Panc1 (cell line): ENCODE measurements at regions not wholly inside any gene's neighbourhood (a gene's known extent, or its start where the extent isn't known, plus 50 kb on each side); places are given as distances from the start of the nearest gene placed in this dataset.
"Not testable (repeated sequence)": the region's sequence is repeated elsewhere in the genome, so short reads cannot be mapped to it uniquely, and the experiment has no call there.

Experiments used
- POLR2AphosphoS5 ChIP-seq: IDR thresholded peaks from 2 replicates; pipeline ENCODE4 v1.6.1; 2012; ENCODE audit warnings: mild to moderate bottlenecking, low read depth, low read length, moderate library complexity
- TF ChIP-seq, protein P1 (sequence below): fragments of 450-650 bp; IDR thresholded peaks from 2 replicates; pipeline ENCODE4 v1.5.1; 2017; ENCODE audit warnings: mild to moderate bottlenecking

DNA sequence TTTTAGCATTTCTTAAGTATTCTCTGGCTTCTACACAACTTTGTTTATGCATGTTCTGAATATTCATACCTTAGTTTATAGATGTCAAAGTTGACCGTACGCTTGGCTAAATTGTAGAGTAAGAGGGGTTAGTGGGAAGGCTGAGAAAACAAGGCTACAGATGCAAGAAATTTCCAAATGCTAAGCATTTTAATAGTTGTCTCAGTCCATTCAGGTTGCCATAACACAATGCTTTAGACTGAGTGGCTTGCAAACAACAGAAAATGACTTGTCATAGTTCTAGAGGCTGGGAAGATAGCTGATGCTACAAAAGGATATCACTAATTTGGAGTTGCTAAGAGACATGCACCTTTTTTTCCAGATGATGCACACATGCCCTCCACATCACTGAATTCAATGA lies 53.0 kb upstream of the C1QTNF3 start:
- TF ChIP-seq, protein P1, sequence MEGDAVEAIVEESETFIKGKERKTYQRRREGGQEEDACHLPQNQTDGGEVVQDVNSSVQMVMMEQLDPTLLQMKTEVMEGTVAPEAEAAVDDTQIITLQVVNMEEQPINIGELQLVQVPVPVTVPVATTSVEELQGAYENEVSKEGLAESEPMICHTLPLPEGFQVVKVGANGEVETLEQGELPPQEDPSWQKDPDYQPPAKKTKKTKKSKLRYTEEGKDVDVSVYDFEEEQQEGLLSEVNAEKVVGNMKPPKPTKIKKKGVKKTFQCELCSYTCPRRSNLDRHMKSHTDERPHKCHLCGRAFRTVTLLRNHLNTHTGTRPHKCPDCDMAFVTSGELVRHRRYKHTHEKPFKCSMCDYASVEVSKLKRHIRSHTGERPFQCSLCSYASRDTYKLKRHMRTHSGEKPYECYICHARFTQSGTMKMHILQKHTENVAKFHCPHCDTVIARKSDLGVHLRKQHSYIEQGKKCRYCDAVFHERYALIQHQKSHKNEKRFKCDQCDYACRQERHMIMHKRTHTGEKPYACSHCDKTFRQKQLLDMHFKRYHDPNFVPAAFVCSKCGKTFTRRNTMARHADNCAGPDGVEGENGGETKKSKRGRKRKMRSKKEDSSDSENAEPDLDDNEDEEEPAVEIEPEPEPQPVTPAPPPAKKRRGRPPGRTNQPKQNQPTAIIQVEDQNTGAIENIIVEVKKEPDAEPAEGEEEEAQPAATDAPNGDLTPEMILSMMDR = not testable (repeated sequence)
- not testable (repeated sequence) for TF ChIP-seq POLR2AphosphoS5
